HG02610 (cell line): ENCODE measurements at regions not wholly inside any gene's neighbourhood (a gene's known extent, or its start where the extent isn't known, plus 50 kb on each side); places are given as distances from the start of the nearest gene placed in this dataset.
"Not testable (repeated sequence)": the region's sequence is repeated elsewhere in the genome, so short reads cannot be mapped to it uniquely, and the experiment has no call there.

Source experiments
- ATAC-seq: cut with Tn5 transposase; IDR thresholded peaks from one replicate; pipeline ENCODE4 v1.9.1; 2021; ENCODE audit warnings: mild to moderate bottlenecking, moderate library complexity; ENCODE audit not compliant: unreplicated experiment

GRCh38 chr7:80298201-80298600, 163.6 kb downstream of the GNAI1 start:
- ATAC-seq: no peak

- no peak for ATAC-seq
Observed at GRCh38 chr7:80294346-80294745, 159.7 kb downstream of the GNAI1 start.

GRCh38 chr7:80292634-80293033, 158.0 kb downstream of the GNAI1 start:
- ATAC-seq: not testable (repeated sequence)

- ATAC-seq: no peak
Observed at GRCh38 chr7:80288175-80289122, 153.8 kb downstream of the GNAI1 start.

GRCh38 chr7:80287400-80288174, 153.0 kb downstream of the GNAI1 start:
- ATAC-seq: no peak

- no peak for ATAC-seq
Observed at GRCh38 chr7:80286611-80287010, 152.0 kb downstream of the GNAI1 start.

- ATAC-seq: no peak
Observed at GRCh38 chr7:80284855-80285254, 150.2 kb downstream of the GNAI1 start.

- ATAC-seq: no peak
Observed at GRCh38 chr7:80279760-80280159, 145.1 kb downstream of the GNAI1 start.

GRCh38 chr7:80278737-80279136, 144.1 kb downstream of the GNAI1 start:
- no peak for ATAC-seq

GRCh38 chr7:80277434-80278427, 143.1 kb downstream of the GNAI1 start:
- ATAC-seq: no peak
